ENCODE measurements at regions not wholly inside any gene's neighbourhood (a gene's known extent, or its start where the extent isn't known, plus 50 kb on each side); places are given as distances from the start of the nearest gene placed in this dataset.

- Histone ChIP-seq H2AFZ (ENCODE audit: low read length) (no peak overlapping the region), H3K27me3 (replicated peaks in 1 of 4; ENCODE audit: control insufficient read depth in 3 of 4, extremely low read depth in 1 of 4, insufficient read depth in 3 of 4, low read length in 3 of 4) (no peaks in the 10 kb centered on the region), H4K91ac (replicated peaks; ENCODE audit: insufficient read length, low read length) (no peak overlapping the region), H2BK5ac (ENCODE audit: low read depth, low read length) (no peak overlapping the region), H2BK120ac (replicated peaks; ENCODE audit: low read depth, low read length) (no peak overlapping the region), H2BK15ac (ENCODE audit: low read length) (no peak overlapping the region), H3K9me3 (ENCODE audit: insufficient read depth in 2 of 2, low read depth in 1 of 2, low read length in 1 of 2) (0 out of 4 replicates have a peak, but pooled peaks cover 0 to 5% of the 10 kb centered on the region in 2 experiments), H3K4ac (replicated peaks; ENCODE audit: insufficient read length, low read depth, low read length) (no peak overlapping the region), H3K23me2 (ENCODE audit: low read depth, low read length) (no peaks in the 10 kb centered on the region), H4K8ac (ENCODE audit: extremely low read depth, insufficient read depth, low read length) (no peak overlapping the region; the same call in 1 of the 2 replicates), H3K4me3 (ENCODE audit: extremely low read depth in 1 of 4, insufficient read depth in 2 of 4, low read depth in 3 of 4, low read length in 4 of 4) (no peak overlapping the region), H4K5ac (ENCODE audit: insufficient read length, low read depth, low read length) (no peak overlapping the region), H3K18ac (ENCODE audit: extremely low read depth, low read length) (no peak overlapping the region), H2BK20ac (ENCODE audit: low read length) (no peak overlapping the region), H2BK12ac (ENCODE audit: low read depth, low read length) (no peak overlapping the region), H3K79me1 (ENCODE audit: low read depth, low read length) (no peaks in the 10 kb centered on the region), H2AK5ac (ENCODE audit: low read depth, low read length) (no peak overlapping the region), H3K4me2 (ENCODE audit: insufficient read depth in 1 of 2, low read depth in 2 of 2, low read length in 2 of 2) (no peak overlapping the region), H3K14ac (ENCODE audit: insufficient read length) (no peak overlapping the region), H3K4me1 (replicated peaks in 1 of 4; ENCODE audit: control insufficient read depth in 3 of 4, insufficient read depth in 4 of 4, low read length in 3 of 4) (no peaks in the 10 kb centered on the region), H3K23ac (ENCODE audit: insufficient read length) (no peak overlapping the region), H3K56ac (replicated peaks; ENCODE audit: insufficient read length, low read depth, low read length) (no peak overlapping the region), H3K79me2 (ENCODE audit: control insufficient read depth in 1 of 2, insufficient read depth in 2 of 2, low read length in 2 of 2) (no peaks in the 10 kb centered on the region), H4K20me1 (replicated peaks in 1 of 2; ENCODE audit: control insufficient read depth in 1 of 2, insufficient read depth in 2 of 2, low read length in 2 of 2) (no peaks in the 10 kb centered on the region), H3K27ac (ENCODE audit: low read depth, low read length) (no peak overlapping the region), H3K36me3 (ENCODE audit: control insufficient read depth in 2 of 4, insufficient read depth in 4 of 4, low read length in 3 of 4) (no peaks in the 10 kb centered on the region), H3K9ac (replicated peaks in 1 of 4; ENCODE audit: extremely low read depth in 1 of 4, low read depth in 3 of 4, low read length in 3 of 4) (no peak overlapping the region)
- FAIRE-seq (no peak), DNase-seq (ENCODE audit: low read depth in 1 of 2, low spot score in 2 of 2) (no peak)
- 93% methylated on average over 2 of the region's 2 CpGs; no CpG with 5 or more reads in 1 of the 2 experiments for WGBS, 2 experiments (ENCODE audit: extremely low coverage in 1 of 2, insufficient coverage in 1 of 2, insufficient read length in 1 of 2, insufficient replicate concordance in 2 of 2, low coverage in 1 of 2, low lambda C conversion rate in 2 of 2, missing lambda C conversion rate in 1 of 2)
- ChIA-PET POLR2A (ENCODE audit: partially characterized antibody) (no interaction called here), CTCF (ENCODE audit: partially characterized antibody) (no interaction called here)
- TF ChIP-seq FOSL1 (IDR thresholded peaks at IDR 0.05; ENCODE audit: insufficient read depth, low read depth, low read length) (no peak), CBX5 (IDR thresholded peaks at IDR 0.05; ENCODE audit: low read depth, low read length) (no peak), EZH2 (IDR thresholded peaks at IDR 0.05; ENCODE audit: low read depth, low read length, severe bottlenecking) (no peak), MAX (IDR thresholded peaks at IDR 0.05) (no peak), ATF2 (IDR thresholded peaks at IDR 0.05; ENCODE audit: low read length) (no peak), TCF12 (IDR thresholded peaks at IDR 0.05; ENCODE audit: low read depth, low read length) (no peak), TEAD4 (IDR thresholded peaks at IDR 0.05; ENCODE audit: low read depth, low read length) (no peak), TAF1 (IDR thresholded peaks at IDR 0.05; ENCODE audit: low read depth, low read length) (no peak), EP300 (IDR thresholded peaks at IDR 0.05; ENCODE audit: borderline replicate concordance in 1 of 2, low read depth in 2 of 2, low read length in 2 of 2) (no peak), JUND (IDR thresholded peaks at IDR 0.05; ENCODE audit: low read length) (no peak), EGR1 (IDR thresholded peaks at IDR 0.05; ENCODE audit: borderline replicate concordance, low read depth, low read length) (no peak), SIX5 (IDR thresholded peaks at IDR 0.05; ENCODE audit: low read depth, low read length) (no peak), CTBP2 (IDR thresholded peaks at IDR 0.05; ENCODE audit: borderline replicate concordance, insufficient read depth, insufficient read length, low read length) (no peak)
Measured at GRCh38 chr10:36066102-36066501, 424.0 kb upstream of the FZD8 start.
